SK-N-SH (cell line): ENCODE measurements at regions not wholly inside any gene's neighbourhood (a gene's known extent, or its start where the extent isn't known, plus 50 kb on each side); places are given as distances from the start of the nearest gene placed in this dataset.

ENCODE experiments used
- CTCF ChIA-PET: fragments of 300-600, 350-600 bp; formaldehyde crosslinking; extraction: SDS; loops from one replicate; lab custom pipeline; 2021; lab: Yijun Ruan, JAX
- POLR2A ChIA-PET: fragments of 350-600 bp; sonication (Branson Sonifier 250); formaldehyde crosslinking; extraction: SDS; loops from one replicate; lab custom pipeline; 2020; ENCODE audit warnings: antibody characterized with exemption, inconsistent platforms; lab: Yijun Ruan, JAX
- DNase-seq: peaks from one replicate; pipeline ENCODE4 v3.0.0; 2012
- H2AFZ ChIP-seq: fragments of 200-600 bp; sonication (generic); 2 replicates; pipeline ENCODE4 v1.8.1; 2016; ENCODE audit warnings: antibody characterized with exemption, mild to moderate bottlenecking, low read depth
- H3F3A ChIP-seq: fragments of 200-600 bp; sonication (generic); replicated peaks from 2 replicates; pipeline ENCODE3; 2016; ENCODE audit warnings: antibody characterized with exemption, mild to moderate bottlenecking; ENCODE audit not compliant: insufficient read depth
- H3K27ac ChIP-seq, 2 experiments: fragments of 200-500 bp in 1 of 2; fragments of 200-600 bp in 1 of 2; sonication (Bioruptor generic) in 1 of 2; sonication (generic), shearing (Covaris generic) in 1 of 2; 2 replicates each; pipeline versions ENCODE4 v1.5.1 to v1.6.1; 2014 to 2016; ENCODE audit warnings: low read depth in 2 of 2, inconsistent platforms in 1 of 2, low read length in 1 of 2, mild to moderate bottlenecking in 1 of 2, mixed read lengths in 1 of 2
- H3K27me3 ChIP-seq: fragments of 200-600 bp; sonication (generic), shearing (Covaris generic); 2 replicates; pipeline ENCODE4 v1.6.1; 2016; ENCODE audit warnings: mixed run types; ENCODE audit not compliant: insufficient read depth
- H3K36me3 ChIP-seq, 2 experiments: fragments of 200-500 bp in 1 of 2; fragments of 200-600 bp in 1 of 2; sonication (Bioruptor generic) in 1 of 2; sonication (generic) in 1 of 2; replicated peaks in 1 of 2; 2 replicates each; pipeline versions ENCODE3 to v1.5.1; 2014 to 2016; ENCODE audit warnings: low read length in 1 of 2, mild to moderate bottlenecking in 1 of 2; ENCODE audit not compliant: insufficient read depth in 2 of 2, control insufficient read depth in 1 of 2
- H3K4me1 ChIP-seq, 2 experiments: fragments of 200-500 bp in 1 of 2; fragments of 200-600 bp in 1 of 2; sonication (Bioruptor generic) in 1 of 2; sonication (generic), shearing (Covaris generic) in 1 of 2; 2 replicates each; pipeline versions ENCODE4 v1.5.1 to v1.6.1; 2014 to 2016; ENCODE audit warnings: low read depth in 1 of 2, low read length in 1 of 2, mixed run types in 1 of 2; ENCODE audit not compliant: insufficient read depth in 2 of 2, control insufficient read depth in 1 of 2
- H3K4me2 ChIP-seq: fragments of 200-600 bp; sonication (generic), shearing (Covaris generic); 2 replicates; pipeline ENCODE4 v1.6.1; 2017; ENCODE audit warnings: mixed run types
- H3K4me3 ChIP-seq, 2 experiments: fragments of 200-500 bp in 1 of 2; fragments of 200-600 bp in 1 of 2; sonication (Bioruptor generic) in 1 of 2; sonication (generic), shearing (Covaris generic) in 1 of 2; 2 replicates each; pipeline versions ENCODE4 v1.5.1 to v1.8.1; 2014 to 2016; ENCODE audit warnings: low read depth in 2 of 2, inconsistent platforms in 1 of 2, low read length in 1 of 2, mild to moderate bottlenecking in 1 of 2, mixed read lengths in 1 of 2, moderate library complexity in 1 of 2
- H3K79me2 ChIP-seq: fragments of 200-600 bp; sonication (generic); 2 replicates; pipeline ENCODE4 v1.8.1; 2017; ENCODE audit warnings: mild to moderate bottlenecking; ENCODE audit not compliant: insufficient read depth
- H3K9ac ChIP-seq: fragments of 200-600 bp; sonication (generic); 2 replicates; pipeline ENCODE4 v1.6.1; 2017; ENCODE audit warnings: mixed run types
- H3K9me2 ChIP-seq: fragments of 200-600 bp; sonication (generic); 2 replicates; pipeline ENCODE4 v1.6.1; 2017; ENCODE audit warnings: mixed run types
- H3K9me3 ChIP-seq: fragments of 200-600 bp; sonication (generic); 2 replicates; pipeline ENCODE4 v1.6.1; 2017; ENCODE audit warnings: mixed run types, mild to moderate bottlenecking, moderate library complexity
- H4K20me1 ChIP-seq: fragments of 200-600 bp; sonication (generic); 2 replicates; pipeline ENCODE4 v1.6.1; 2017; ENCODE audit warnings: mild to moderate bottlenecking, mixed run types; ENCODE audit not compliant: insufficient read depth
- ELF1 ChIP-seq: IDR thresholded peaks from 2 replicates; pipeline ENCODE4 v1.4.0; 2012
- EZH2phosphoT487 ChIP-seq: fragments of 200-600 bp; sonication (generic); IDR thresholded peaks from 2 replicates; pipeline ENCODE4 v1.6.1; 2017; ENCODE audit warnings: low read depth, mixed run types, mild to moderate bottlenecking, antibody characterized with exemption, moderate library complexity, borderline replicate concordance
- FOSL2 ChIP-seq: IDR thresholded peaks from 2 replicates; pipeline ENCODE4 v1.4.0; 2012; ENCODE audit warnings: low read depth, mild to moderate bottlenecking, moderate library complexity, borderline replicate concordance
- FOXJ3 ChIP-seq: sonication (generic); formaldehyde crosslinking; IDR thresholded peaks from 2 replicates; pipeline ENCODE4 v1.5.1; 2020; ENCODE audit warnings: mild to moderate bottlenecking, missing genetic modification reagents
- GABPA ChIP-seq: IDR thresholded peaks from 2 replicates; pipeline ENCODE4 v1.4.0; 2012; ENCODE audit warnings: low read depth, mild to moderate bottlenecking
- IRF3 ChIP-seq: fragments of 150-350 bp; IDR thresholded peaks from 2 replicates; pipeline ENCODE4 v1.6.1; 2016; ENCODE audit warnings: mild to moderate bottlenecking, low read depth, low read length
- JUND ChIP-seq: IDR thresholded peaks from 2 replicates; pipeline ENCODE4 v1.4.0; 2012
- MXI1 ChIP-seq: IDR thresholded peaks from 2 replicates; pipeline ENCODE4 v1.6.1; 2012; ENCODE audit warnings: mild to moderate bottlenecking, low read depth, low read length, improper control_type of control experiment
- NFIC ChIP-seq: IDR thresholded peaks from 2 replicates; pipeline ENCODE4 v1.4.0; 2012; ENCODE audit warnings: borderline replicate concordance
- NRF1 ChIP-seq: IDR thresholded peaks from 2 replicates; pipeline ENCODE4 v1.6.1; 2012; ENCODE audit warnings: low read depth, mild to moderate bottlenecking, low read length
- RAD21 ChIP-seq: IDR thresholded peaks from 2 replicates; pipeline ENCODE4 v1.6.1; 2012; ENCODE audit warnings: mild to moderate bottlenecking, low read length
- RCOR1 ChIP-seq: fragments of 150-350 bp; IDR thresholded peaks from 2 replicates; pipeline ENCODE4 v1.6.1; 2017; ENCODE audit warnings: antibody characterized with exemption, low read length
- REST ChIP-seq: IDR thresholded peaks from 2 replicates; pipeline ENCODE4 v1.6.1; 2012; ENCODE audit warnings: mild to moderate bottlenecking, low read depth, low read length, moderate library complexity
- SIN3A ChIP-seq: IDR thresholded peaks from 2 replicates; pipeline ENCODE4 v1.6.1; 2012; ENCODE audit warnings: low read depth, mild to moderate bottlenecking, low read length, moderate library complexity, borderline replicate concordance
- TEAD4 ChIP-seq: IDR thresholded peaks from 2 replicates; pipeline ENCODE4 v1.4.0; 2012; ENCODE audit warnings: mild to moderate bottlenecking, borderline replicate concordance; ENCODE audit not compliant: insufficient read depth
- USF1 ChIP-seq: IDR thresholded peaks from 2 replicates; pipeline ENCODE4 v1.4.0; 2012; ENCODE audit warnings: low read depth, borderline replicate concordance
- YY1 ChIP-seq: IDR thresholded peaks from 2 replicates; pipeline ENCODE4 v1.4.0; 2012; ENCODE audit warnings: low read depth, mild to moderate bottlenecking
- WGBS: methylation state at CpG from one replicate; pipeline ENCODE4 v1.1.6; 2017; ENCODE audit warnings: low lambda C conversion rate; 5-methylcytosine and 5-hydroxymethylcytosine counted together

GRCh38 chr15:46543626-46544025, 908.8 kb downstream of the SQOR start:
- POLR2A ChIA-PET: no interaction called here
- H2AFZ ChIP-seq: no peak overlapping the region
- H3K79me2 ChIP-seq: no peaks in the 10 kb centered on the region

More at GRCh38 chr15:46543626-46544025, 908.8 kb downstream of the SQOR start:
- H3K4me1 ChIP-seq: no peaks in the 10 kb centered on the region
- CTCF ChIA-PET: no interaction called here
- H3K9me2 ChIP-seq: no peaks in the 10 kb centered on the region
- H4K20me1 ChIP-seq: no peaks in the 10 kb centered on the region
- no peaks in the 10 kb centered on the region for H3K36me3 ChIP-seq
- WGBS: 21% methylated on average over 1 of the region's 1 CpG
- TF ChIP-seq REST: no peak
- no peak for TF ChIP-seq SIN3A
- TF ChIP-seq IRF3: no peak
- no peak for TF ChIP-seq EZH2phosphoT487
- TF ChIP-seq FOXJ3 (CRISPR knock-in tag): no peak
- no peak for TF ChIP-seq FOSL2
- no peak for TF ChIP-seq NRF1
- no peak for TF ChIP-seq ELF1
- TF ChIP-seq GABPA: no peak
- TF ChIP-seq JUND: no peak
- TF ChIP-seq RCOR1: no peak
- no peak for TF ChIP-seq RAD21
- TF ChIP-seq NFIC: no peak
- TF ChIP-seq MXI1: no peak
- TF ChIP-seq TEAD4: no peak
- no peak for TF ChIP-seq YY1
- no peak for TF ChIP-seq USF1
- no peaks in the 10 kb centered on the region for H3F3A ChIP-seq
- H3K27me3 ChIP-seq: no peaks in the 10 kb centered on the region
- DNase-seq: no peak
- no peaks in the 10 kb centered on the region for H3K9me3 ChIP-seq
- no peak overlapping the region for H3K4me3 ChIP-seq
- no peak overlapping the region for H3K27ac ChIP-seq
- H3K4me2 ChIP-seq: no peak overlapping the region
- H3K9ac ChIP-seq: no peak overlapping the region
